Endothelial cell of umbilical vein (primary cell): ENCODE measurements at regions not wholly inside any gene's neighbourhood (a gene's known extent, or its start where the extent isn't known, plus 50 kb on each side); places are given as distances from the start of the nearest gene placed in this dataset.

Experiments
- CTCF ChIP-seq, 2 donors: IDR thresholded peaks; 1 replicate in 1 of 2; 2 replicates in 1 of 2; pipeline ENCODE4 v1.5.1; 2011; ENCODE audit warnings: low read length in 2 of 2, mild to moderate bottlenecking in 2 of 2, moderate library complexity in 2 of 2, control low read depth in 1 of 2, inconsistent platforms in 1 of 2, low read depth in 1 of 2; ENCODE audit not compliant: insufficient read depth in 1 of 2; ENCODE audit errors: extremely low read depth in 1 of 2
- EZH2 ChIP-seq: IDR thresholded peaks from 2 replicates; pipeline ENCODE4 v1.6.1; 2012; ENCODE audit warnings: borderline replicate concordance, low read depth, mild to moderate bottlenecking, moderate library complexity, low read length, inconsistent platforms; ENCODE audit not compliant: severe bottlenecking
- FOS ChIP-seq: IDR thresholded peaks from 2 replicates; pipeline ENCODE4 v1.6.1; 2011; ENCODE audit warnings: mild to moderate bottlenecking, low read length, moderate library complexity, borderline replicate concordance; ENCODE audit not compliant: insufficient read depth
- POLR2A ChIP-seq: IDR thresholded peaks from 2 replicates; pipeline ENCODE4 v1.6.1; 2012; ENCODE audit warnings: low read depth, mild to moderate bottlenecking, control low read depth, low read length
- POLR2AphosphoS5 ChIP-seq: IDR thresholded peaks from 2 replicates; pipeline ENCODE4 v1.6.1; 2012; ENCODE audit warnings: low read depth, mild to moderate bottlenecking, control low read depth, low read length, moderate library complexity; ENCODE audit not compliant: insufficient read depth

- TF ChIP-seq CTCF (IDR thresholded peaks at IDR 0.05; ENCODE audit: extremely low read depth in 1 of 2, insufficient read depth in 1 of 2, low read depth in 1 of 2, low read length in 2 of 2): no peak
- no peak for TF ChIP-seq POLR2A
- no peak for TF ChIP-seq POLR2AphosphoS5
- TF ChIP-seq EZH2: no peak
- TF ChIP-seq FOS: no peak
Measured at GRCh38 chr2:120471166-120471565, 125.2 kb downstream of the INHBB start.
